Activated CD4-positive, CD25-positive, alpha-beta regulatory T cell treated with anti-CD3 and anti-CD28 coated beads, Interleukin-2, amount 50 U/mL, for 24 hours (primary cell): ENCODE measurements at regions not wholly inside any gene's neighbourhood (a gene's known extent, or its start where the extent isn't known, plus 50 kb on each side); places are given as distances from the start of the nearest gene placed in this dataset.
"Not testable (repeated sequence)": the region's sequence is repeated elsewhere in the genome, so short reads cannot be mapped to it uniquely, and the experiment has no call there.

Experiments used
- ATAC-seq, 2 donors: fragments of 150-1000 bp; cut with Tn5 transposase; one replicate each; pipeline ENCODE4 v1.10.0; 2021; ENCODE audit warnings: mild to moderate bottlenecking in 1 of 2, moderate library complexity in 1 of 2

GRCh38 chr7:149599636-149600206 lies 102.1 kb upstream of the ZNF746 start:
- no peak for ATAC-seq

- no peak for ATAC-seq
These were observed 101.2 kb upstream of the ZNF746 start for GRCh38 chr7:149598721-149599308.

GRCh38 chr7:149597789-149598188 lies 100.2 kb upstream of the ZNF746 start:
- ATAC-seq, result not testable (repeated sequence)

- no peak for ATAC-seq
These were observed 97.9 kb upstream of the ZNF746 start for GRCh38 chr7:149595541-149595940.

GRCh38 chr7:149595078-149595477 lies 97.5 kb upstream of the ZNF746 start:
- no peak for ATAC-seq

GRCh38 chr7:149588930-149589329 lies 91.3 kb upstream of the ZNF746 start:
- no peak for ATAC-seq

GRCh38 chr7:149586646-149587645 lies 89.3 kb upstream of the ZNF746 start:
- no peak for ATAC-seq

- no peak for ATAC-seq
These were observed 86.9 kb upstream of the ZNF746 start for GRCh38 chr7:149584530-149584929.

- no peak for ATAC-seq
These were observed 86.4 kb upstream of the ZNF746 start for GRCh38 chr7:149584009-149584408.

GRCh38 chr7:149580328-149580727 lies 82.7 kb upstream of the ZNF746 start:
- ATAC-seq, result no peak

- ATAC-seq, result not testable (repeated sequence)
These were observed 81.8 kb upstream of the ZNF746 start for GRCh38 chr7:149579365-149579764.

- not testable (repeated sequence) for ATAC-seq
These were observed 76.8 kb upstream of the ZNF746 start for GRCh38 chr7:149574428-149574827.

- ATAC-seq, result no peak
These were observed 75.9 kb upstream of the ZNF746 start for GRCh38 chr7:149573519-149573918.

GRCh38 chr7:149572920-149573319 lies 75.3 kb upstream of the ZNF746 start:
- not testable (repeated sequence) for ATAC-seq

- no peak for ATAC-seq
These were observed 73.2 kb upstream of the ZNF746 start for GRCh38 chr7:149570784-149571183.

GRCh38 chr7:149569726-149570422 lies 72.3 kb upstream of the ZNF746 start:
- no peak for ATAC-seq

GRCh38 chr7:149569025-149569725 lies 71.6 kb upstream of the ZNF746 start:
- ATAC-seq, result no peak

GRCh38 chr7:149568218-149568617 lies 70.6 kb upstream of the ZNF746 start:
- no peak for ATAC-seq

- no peak for ATAC-seq
These were observed 68.5 kb upstream of the ZNF746 start for GRCh38 chr7:149566103-149566502.

GRCh38 chr7:149565096-149565382 lies 67.4 kb upstream of the ZNF746 start:
- ATAC-seq, result no peak

- no peak for ATAC-seq
These were observed 66.9 kb upstream of the ZNF746 start for GRCh38 chr7:149564340-149565095.

GRCh38 chr7:149562602-149563001 lies 65.0 kb upstream of the ZNF746 start:
- ATAC-seq, result no peak
